ENCODE measurements at regions not wholly inside any gene's neighbourhood (a gene's known extent, or its start where the extent isn't known, plus 50 kb on each side); places are given as distances from the start of the nearest gene placed in this dataset.

- Histone ChIP-seq H3K27ac (ENCODE audit: low read depth, low read length) (no peak overlapping the region), H3K9me3 (ENCODE audit: control insufficient read depth, insufficient read depth, low read length) (no peaks in the 10 kb centered on the region), H3K79me2 (ENCODE audit: control insufficient read depth, low read length) (no peaks in the 10 kb centered on the region), H3K4me3 (ENCODE audit: low read length) (no peak overlapping the region), H3K27me3 (ENCODE audit: control insufficient read depth, low read length) (no peaks in the 10 kb centered on the region), H3K4me2 (ENCODE audit: low read length) (no peak overlapping the region), H3K36me3 (ENCODE audit: control insufficient read depth, low read length) (no peaks in the 10 kb centered on the region), H3K4me1 (ENCODE audit: control insufficient read depth, low read length) (no peaks in the 10 kb centered on the region), H3F3A (ENCODE audit: control insufficient read depth, insufficient read depth) (no peaks in the 10 kb centered on the region), H3K9me2 (replicated peaks; ENCODE audit: control insufficient read depth, low read length) (no peaks in the 10 kb centered on the region), H4K20me1 (ENCODE audit: control insufficient read depth, insufficient read depth, low read depth, low read length) (no peaks in the 10 kb centered on the region)
- TF ChIP-seq CTCF (IDR thresholded peaks at IDR 0.05; ENCODE audit: low read depth, low read length, poor library complexity, severe bottlenecking) (no peak), EZH2phosphoT487 (IDR thresholded peaks at IDR 0.05; ENCODE audit: borderline replicate concordance, low read length) (no peak)
Measured at GRCh38 chr2:150937030-150937429, 324.6 kb downstream of the RBM43 start.

GRCh38 chr2:150931451-150931850 lies 330.2 kb downstream of the RBM43 start:
- no peak overlapping the region for H3K4me2 ChIP-seq (ENCODE audit: low read length)
- no peaks in the 10 kb centered on the region for H3K9me2 ChIP-seq (replicated peaks; ENCODE audit: control insufficient read depth, low read length)
- TF ChIP-seq EZH2phosphoT487 (IDR thresholded peaks at IDR 0.05; ENCODE audit: borderline replicate concordance, low read length) (no peak), CTCF (IDR thresholded peaks at IDR 0.05; ENCODE audit: low read depth, low read length, poor library complexity, severe bottlenecking) (no peak)

GRCh38 chr2:150925611-150926010 lies 336.1 kb downstream of the RBM43 start:
- Histone ChIP-seq H4K20me1 (ENCODE audit: control insufficient read depth, insufficient read depth, low read depth, low read length) (no peaks in the 10 kb centered on the region), H3K4me1 (ENCODE audit: control insufficient read depth, low read length) (no peaks in the 10 kb centered on the region), H3K9me3 (ENCODE audit: control insufficient read depth, insufficient read depth, low read length) (no peaks in the 10 kb centered on the region), H3K4me3 (ENCODE audit: low read length) (no peak overlapping the region), H3K4me2 (ENCODE audit: low read length) (no peak overlapping the region), H3K36me3 (ENCODE audit: control insufficient read depth, low read length) (no peaks in the 10 kb centered on the region), H3F3A (ENCODE audit: control insufficient read depth, insufficient read depth) (no peaks in the 10 kb centered on the region), H3K27me3 (ENCODE audit: control insufficient read depth, low read length) (no peaks in the 10 kb centered on the region), H3K9me2 (replicated peaks; ENCODE audit: control insufficient read depth, low read length) (no peaks in the 10 kb centered on the region), H3K27ac (ENCODE audit: low read depth, low read length) (no peak overlapping the region), H3K79me2 (ENCODE audit: control insufficient read depth, low read length) (no peaks in the 10 kb centered on the region)
- TF ChIP-seq CTCF (IDR thresholded peaks at IDR 0.05; ENCODE audit: low read depth, low read length, poor library complexity, severe bottlenecking) (no peak), EZH2phosphoT487 (IDR thresholded peaks at IDR 0.05; ENCODE audit: borderline replicate concordance, low read length) (no peak)

More at GRCh38 chr2:150931451-150931850, 330.2 kb downstream of the RBM43 start:
- Histone ChIP-seq H3F3A (ENCODE audit: control insufficient read depth, insufficient read depth) (no peaks in the 10 kb centered on the region), H3K4me1 (ENCODE audit: control insufficient read depth, low read length) (no peaks in the 10 kb centered on the region), H4K20me1 (ENCODE audit: control insufficient read depth, insufficient read depth, low read depth, low read length) (no peaks in the 10 kb centered on the region), H3K27ac (ENCODE audit: low read depth, low read length) (no peak overlapping the region), H3K36me3 (ENCODE audit: control insufficient read depth, low read length) (no peaks in the 10 kb centered on the region), H3K79me2 (ENCODE audit: control insufficient read depth, low read length) (no peaks in the 10 kb centered on the region), H3K27me3 (ENCODE audit: control insufficient read depth, low read length) (no peaks in the 10 kb centered on the region), H3K9me3 (ENCODE audit: control insufficient read depth, insufficient read depth, low read length) (no peaks in the 10 kb centered on the region), H3K4me3 (ENCODE audit: low read length) (no peak overlapping the region)

GRCh38 chr2:150924878-150925277 lies 336.8 kb downstream of the RBM43 start:
- H3K27ac ChIP-seq (ENCODE audit: low read depth, low read length), result no peak overlapping the region
- no peaks in the 10 kb centered on the region for H3F3A ChIP-seq (ENCODE audit: control insufficient read depth, insufficient read depth)

More at GRCh38 chr2:150924878-150925277, 336.8 kb downstream of the RBM43 start:
- Histone ChIP-seq H3K4me1 (ENCODE audit: control insufficient read depth, low read length) (no peaks in the 10 kb centered on the region), H3K79me2 (ENCODE audit: control insufficient read depth, low read length) (no peaks in the 10 kb centered on the region), H3K4me2 (ENCODE audit: low read length) (no peak overlapping the region), H3K9me2 (replicated peaks; ENCODE audit: control insufficient read depth, low read length) (no peaks in the 10 kb centered on the region), H4K20me1 (ENCODE audit: control insufficient read depth, insufficient read depth, low read depth, low read length) (no peaks in the 10 kb centered on the region), H3K4me3 (ENCODE audit: low read length) (no peak overlapping the region), H3K36me3 (ENCODE audit: control insufficient read depth, low read length) (no peaks in the 10 kb centered on the region), H3K9me3 (ENCODE audit: control insufficient read depth, insufficient read depth, low read length) (no peaks in the 10 kb centered on the region), H3K27me3 (ENCODE audit: control insufficient read depth, low read length) (no peaks in the 10 kb centered on the region)
- TF ChIP-seq CTCF (IDR thresholded peaks at IDR 0.05; ENCODE audit: low read depth, low read length, poor library complexity, severe bottlenecking), result no peak
- no peak for TF ChIP-seq EZH2phosphoT487 (IDR thresholded peaks at IDR 0.05; ENCODE audit: borderline replicate concordance, low read length)

Measured in DOHH2 (cell line).